ENCODE measurements at regions not wholly inside any gene's neighbourhood (a gene's known extent, or its start where the extent isn't known, plus 50 kb on each side); places are given as distances from the start of the nearest gene placed in this dataset.

DNA sequence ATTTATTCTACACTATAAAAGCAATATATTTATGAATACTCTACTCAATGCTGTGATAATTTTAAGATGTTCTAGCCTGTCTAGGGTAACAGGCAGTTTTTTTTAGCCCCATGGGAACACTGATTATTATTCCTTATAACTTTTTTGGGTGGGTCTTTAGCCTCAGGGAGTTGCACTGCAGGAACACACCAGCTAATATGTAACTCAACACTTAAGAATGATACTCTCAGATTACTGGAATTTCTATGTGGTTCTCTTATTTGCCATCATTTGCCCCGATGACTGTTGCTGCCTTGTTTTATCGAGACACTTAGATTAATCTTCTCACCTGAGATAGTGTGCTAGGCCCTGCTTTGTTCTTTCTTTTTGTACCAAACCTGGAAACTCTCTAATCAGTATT, 396.9 kb upstream of the SLITRK1 start:
- Histone ChIP-seq H3K4me3 (no peak overlapping the region), H3K9me3 (no peaks in the 10 kb centered on the region), H3K36me3 (no peaks in the 10 kb centered on the region), H3K4me1 (no peaks in the 10 kb centered on the region), H3K27ac (no peak overlapping the region), H3K27me3 (no peaks in the 10 kb centered on the region), H3K9ac (ENCODE audit: low read depth in 2 of 2, low read length in 2 of 2) (no peak overlapping the region)
- DNase-seq, result no peak
- TF ChIP-seq, protein P1, sequence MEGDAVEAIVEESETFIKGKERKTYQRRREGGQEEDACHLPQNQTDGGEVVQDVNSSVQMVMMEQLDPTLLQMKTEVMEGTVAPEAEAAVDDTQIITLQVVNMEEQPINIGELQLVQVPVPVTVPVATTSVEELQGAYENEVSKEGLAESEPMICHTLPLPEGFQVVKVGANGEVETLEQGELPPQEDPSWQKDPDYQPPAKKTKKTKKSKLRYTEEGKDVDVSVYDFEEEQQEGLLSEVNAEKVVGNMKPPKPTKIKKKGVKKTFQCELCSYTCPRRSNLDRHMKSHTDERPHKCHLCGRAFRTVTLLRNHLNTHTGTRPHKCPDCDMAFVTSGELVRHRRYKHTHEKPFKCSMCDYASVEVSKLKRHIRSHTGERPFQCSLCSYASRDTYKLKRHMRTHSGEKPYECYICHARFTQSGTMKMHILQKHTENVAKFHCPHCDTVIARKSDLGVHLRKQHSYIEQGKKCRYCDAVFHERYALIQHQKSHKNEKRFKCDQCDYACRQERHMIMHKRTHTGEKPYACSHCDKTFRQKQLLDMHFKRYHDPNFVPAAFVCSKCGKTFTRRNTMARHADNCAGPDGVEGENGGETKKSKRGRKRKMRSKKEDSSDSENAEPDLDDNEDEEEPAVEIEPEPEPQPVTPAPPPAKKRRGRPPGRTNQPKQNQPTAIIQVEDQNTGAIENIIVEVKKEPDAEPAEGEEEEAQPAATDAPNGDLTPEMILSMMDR (IDR thresholded peaks at IDR 0.05), result no peak
- intact Hi-C loops (cut with DNase I), result no loop called here

DNA sequence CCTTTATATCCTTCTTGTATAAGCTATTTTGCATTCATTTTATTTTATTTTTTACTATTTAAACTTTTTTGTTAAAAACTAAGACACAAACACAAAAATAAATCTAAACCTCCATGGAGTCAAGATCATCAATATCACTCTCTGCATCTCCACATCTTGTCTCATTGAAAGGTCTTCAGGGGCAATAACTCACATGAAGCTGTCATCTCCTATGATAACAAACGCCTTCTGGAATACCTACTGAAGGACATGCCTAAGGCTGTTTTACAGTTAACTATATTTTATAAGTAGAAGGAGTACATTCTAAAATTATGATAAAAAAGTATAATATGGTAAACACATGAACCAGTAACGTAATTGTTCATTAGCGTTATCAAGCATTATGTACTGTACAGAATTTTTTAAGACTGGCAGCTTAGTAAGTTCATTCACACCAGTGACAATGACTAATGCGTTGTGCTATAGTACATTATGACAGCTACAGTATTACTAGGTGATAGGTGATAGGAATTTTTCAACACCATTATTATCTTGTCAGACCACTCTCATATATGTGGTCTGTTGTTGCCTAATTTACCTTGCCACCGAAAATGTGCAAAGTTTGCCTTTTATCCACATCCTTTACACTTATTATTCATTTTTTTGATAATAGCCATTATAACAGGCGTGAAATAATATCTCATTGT, 390.7 kb upstream of the SLITRK1 start:
- Histone ChIP-seq H3K27me3 (no peaks in the 10 kb centered on the region), H3K36me3 (no peaks in the 10 kb centered on the region), H3K9ac (ENCODE audit: low read depth in 2 of 2, low read length in 2 of 2) (no peak overlapping the region), H3K4me3 (no peak overlapping the region), H3K27ac (no peak overlapping the region), H3K4me1 (no peaks in the 10 kb centered on the region), H3K9me3 (no peaks in the 10 kb centered on the region)
- intact Hi-C loops (cut with DNase I), result no loop called here
- DNase-seq, result no peak
- TF ChIP-seq, protein P1 (IDR thresholded peaks at IDR 0.05), result no peak

DNA sequence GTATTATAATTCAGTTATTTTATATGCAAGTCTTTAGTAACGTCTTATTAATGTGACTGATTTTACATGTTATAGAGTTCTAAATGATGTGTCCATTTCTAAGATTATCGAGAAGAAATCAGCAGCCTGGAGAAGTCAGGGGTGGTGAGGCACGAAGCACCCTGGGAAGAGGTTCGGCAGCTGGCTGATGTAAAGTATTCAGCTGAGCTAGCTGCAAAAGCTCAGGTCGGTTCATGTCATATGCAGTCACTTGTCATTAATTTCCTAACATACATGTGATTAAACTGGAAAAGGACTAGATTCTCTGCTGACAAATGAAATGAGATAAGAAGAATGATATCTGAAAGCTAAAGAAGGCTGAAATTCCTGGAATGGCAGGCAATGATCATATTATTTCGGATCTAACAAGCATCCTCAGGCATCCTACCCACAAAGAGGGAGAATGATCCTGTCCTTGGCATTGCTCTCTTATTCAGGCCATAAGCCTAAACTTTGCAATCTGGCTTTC, 383.0 kb upstream of the SLITRK1 start:
- Histone ChIP-seq H3K27me3 (no peaks in the 10 kb centered on the region), H3K9ac (ENCODE audit: low read depth in 2 of 2, low read length in 2 of 2) (no peak overlapping the region), H3K9me3 (no peaks in the 10 kb centered on the region), H3K4me1 (no peaks in the 10 kb centered on the region), H3K27ac (no peak overlapping the region), H3K36me3 (no peaks in the 10 kb centered on the region), H3K4me3 (no peak overlapping the region)
- intact Hi-C loops (cut with DNase I), result no loop called here
- DNase-seq, result no peak
- TF ChIP-seq, protein P1 (IDR thresholded peaks at IDR 0.05), result no peak

DNA sequence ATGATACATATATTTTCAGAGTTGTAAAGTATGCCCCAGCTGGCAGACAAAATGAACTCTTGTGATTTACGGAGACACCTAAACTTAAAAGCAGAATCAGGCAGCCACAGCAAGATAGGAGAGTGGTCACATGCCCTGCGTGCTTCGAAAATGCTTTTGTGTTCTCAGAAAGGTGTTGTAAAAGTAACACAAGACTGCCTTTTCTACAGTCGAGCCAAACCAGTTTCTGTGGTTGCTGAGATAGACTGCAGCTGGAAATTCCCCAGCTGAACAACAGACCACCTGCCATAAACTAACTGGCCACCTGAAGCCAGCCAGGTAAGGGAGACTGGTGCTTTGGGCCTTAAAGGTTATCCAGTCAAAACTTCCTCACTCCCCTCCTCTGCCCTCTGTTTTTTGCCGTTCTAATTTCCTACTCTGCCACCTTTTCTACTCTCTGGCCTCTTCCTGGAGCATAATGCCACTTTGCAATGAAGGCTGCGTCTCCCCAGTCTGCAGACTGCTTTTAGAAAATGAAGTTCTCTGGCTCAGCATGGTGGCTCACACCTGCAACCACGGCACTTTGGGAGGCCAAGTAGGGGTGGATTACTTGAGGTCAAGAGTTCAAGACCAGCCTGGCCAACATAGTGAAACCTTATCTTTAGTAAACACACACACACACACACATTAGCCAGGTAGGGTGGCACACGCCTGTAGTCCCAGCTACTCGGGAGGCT, 381.2 kb upstream of the SLITRK1 start:
- H3K4me3 ChIP-seq, result no peak overlapping the region
- no peaks in the 10 kb centered on the region for H3K9me3 ChIP-seq
- TF ChIP-seq, protein P1 (IDR thresholded peaks at IDR 0.05), result no peak
- H3K9ac ChIP-seq (ENCODE audit: low read depth in 2 of 2, low read length in 2 of 2), result no peak overlapping the region
- no peak for DNase-seq
- H3K27me3 ChIP-seq, result no peaks in the 10 kb centered on the region
- H3K36me3 ChIP-seq, result no peaks in the 10 kb centered on the region
- intact Hi-C loops (cut with DNase I), result no loop called here
- no peaks in the 10 kb centered on the region for H3K4me1 ChIP-seq
- H3K27ac ChIP-seq, result no peak overlapping the region

DNA sequence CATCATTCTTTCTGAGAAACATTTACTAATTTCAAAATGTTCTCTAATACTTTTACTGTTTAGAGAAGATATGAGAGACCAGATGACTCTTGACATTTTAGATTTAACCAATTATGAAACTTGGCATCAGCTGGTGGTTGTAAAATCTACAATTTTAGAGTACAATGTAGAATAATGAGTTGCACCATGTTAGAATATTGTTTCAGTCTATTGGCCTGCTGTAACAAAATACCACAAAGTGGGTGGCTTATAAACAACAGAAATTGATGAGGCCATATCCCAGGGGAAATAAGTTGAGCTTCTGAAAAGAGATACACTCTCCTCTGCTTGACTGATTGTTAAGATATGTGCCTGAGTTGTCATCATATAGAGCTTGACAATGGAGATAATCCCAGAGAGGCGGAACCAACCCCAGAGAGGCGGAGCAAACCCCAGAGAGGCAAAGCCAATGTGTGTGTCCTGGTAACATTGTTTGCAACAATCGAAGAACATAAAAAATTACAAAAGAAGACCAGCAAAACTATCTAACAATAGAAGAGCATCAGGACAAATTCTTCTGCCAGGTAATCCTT, 373.0 kb upstream of the SLITRK1 start:
- intact Hi-C loops (cut with DNase I), result no loop called here
- Histone ChIP-seq H3K9me3 (no peaks in the 10 kb centered on the region), H3K4me3 (no peak overlapping the region), H3K27ac (no peak overlapping the region), H3K27me3 (no peaks in the 10 kb centered on the region), H3K9ac (ENCODE audit: low read depth in 2 of 2, low read length in 2 of 2) (no peak overlapping the region), H3K36me3 (no peaks in the 10 kb centered on the region), H3K4me1 (no peaks in the 10 kb centered on the region)
- no peak for DNase-seq
- TF ChIP-seq, protein P1 (IDR thresholded peaks at IDR 0.05), result no peak
